ENCODE measurements at regions not wholly inside any gene's neighbourhood (a gene's known extent, or its start where the extent isn't known, plus 50 kb on each side); places are given as distances from the start of the nearest gene placed in this dataset.
"Not testable (repeated sequence)": the region's sequence is repeated elsewhere in the genome, so short reads cannot be mapped to it uniquely, and the experiment has no call there.

DNA sequence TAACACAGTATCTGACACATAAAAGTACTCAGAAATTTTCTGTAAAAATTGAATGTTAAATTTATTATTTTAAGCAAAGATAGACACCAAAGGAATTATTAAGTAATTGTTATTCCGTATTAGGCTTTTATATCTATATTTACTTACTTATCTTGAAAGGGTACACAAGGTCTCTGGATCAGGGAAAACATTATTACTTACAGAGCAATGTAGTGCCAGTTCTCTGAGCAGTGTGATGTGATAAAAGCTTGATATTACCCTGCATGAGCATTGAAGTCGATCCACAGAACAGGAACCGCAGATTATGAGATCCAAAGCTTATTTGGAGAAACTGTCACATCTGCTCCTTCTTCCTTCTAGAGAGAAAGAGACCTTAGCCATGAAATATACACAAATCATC, 637.9 kb upstream of the RGS18 start:
- no peak for DNase-seq

DNA sequence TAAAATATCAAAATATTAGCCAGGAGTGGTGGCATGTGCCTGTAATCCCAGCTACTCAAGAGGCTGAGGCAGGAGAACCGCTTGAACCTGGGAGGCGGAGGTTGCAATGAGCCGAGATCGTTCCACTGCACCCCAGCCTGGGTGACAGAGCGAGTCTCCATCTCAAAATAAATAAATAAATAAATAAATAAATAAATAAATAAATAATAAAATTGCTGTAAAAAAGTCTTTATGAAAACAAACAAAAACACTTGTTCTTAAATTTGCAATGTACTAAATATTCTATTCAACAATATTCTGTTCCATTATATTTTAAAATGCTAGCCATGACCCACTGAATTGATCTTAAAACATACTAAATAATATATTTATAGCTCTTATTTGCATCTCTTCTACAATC, 632.3 kb upstream of the RGS18 start:
- not testable (repeated sequence) for DNase-seq

DNA sequence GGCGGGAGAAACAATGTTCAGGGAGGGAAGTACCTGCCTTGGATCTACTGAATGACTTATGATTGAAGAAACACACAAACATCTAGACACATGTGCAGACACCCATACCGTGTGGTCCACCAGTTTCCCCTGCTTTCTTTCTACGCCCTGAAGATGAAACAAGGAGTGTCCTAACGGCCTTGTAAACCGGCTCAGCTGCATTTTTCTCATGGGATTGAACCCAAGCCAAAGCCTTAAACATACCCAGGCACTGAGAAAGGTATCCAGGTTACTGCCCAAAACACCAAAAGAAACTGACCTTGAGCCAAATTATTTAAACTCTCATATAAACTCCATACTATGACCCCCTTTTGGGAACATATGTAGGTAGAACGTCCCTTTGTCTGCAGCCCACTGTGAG, 630.0 kb upstream of the RGS18 start:
- DNase-seq: no peak

DNA sequence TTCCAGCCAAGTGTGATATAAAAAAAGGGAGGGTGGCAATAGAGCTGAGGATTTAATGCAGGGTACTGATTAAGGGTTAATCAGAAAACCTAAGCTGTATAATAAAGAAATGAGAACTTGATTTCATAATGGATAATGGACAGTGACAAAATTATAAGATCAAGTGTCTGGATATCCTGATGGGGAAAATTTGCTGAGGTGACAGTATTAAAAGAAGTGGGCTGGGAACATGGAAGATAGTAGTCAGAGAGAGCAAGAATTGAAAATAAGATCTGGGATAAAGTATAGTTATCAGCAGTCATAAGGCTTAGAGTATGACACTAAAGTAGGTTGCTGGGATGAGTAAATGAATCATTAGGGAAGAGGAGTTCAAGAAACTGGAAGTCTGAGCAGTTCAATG, 627.3 kb upstream of the RGS18 start:
- DNase-seq: no peak

DNA sequence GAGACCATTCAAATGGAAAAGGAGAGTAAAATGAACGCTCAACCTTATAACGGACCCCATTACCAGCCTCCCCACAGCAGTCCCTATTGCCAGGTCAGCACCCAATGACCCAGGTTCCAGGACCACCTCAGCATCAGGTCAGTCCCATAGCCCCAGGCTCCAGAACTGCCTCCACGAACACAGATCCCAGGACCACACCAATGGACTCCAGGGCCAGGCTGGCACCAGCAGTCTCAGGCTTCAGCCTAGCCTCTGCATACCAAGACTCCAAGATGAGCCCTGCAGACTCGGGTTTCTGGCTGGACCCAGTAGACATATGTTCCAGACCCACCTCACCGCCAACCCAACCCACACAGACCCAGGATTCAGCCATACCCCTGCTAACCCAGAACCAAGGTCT, 625.0 kb upstream of the RGS18 start:
- no peak for DNase-seq

DNA sequence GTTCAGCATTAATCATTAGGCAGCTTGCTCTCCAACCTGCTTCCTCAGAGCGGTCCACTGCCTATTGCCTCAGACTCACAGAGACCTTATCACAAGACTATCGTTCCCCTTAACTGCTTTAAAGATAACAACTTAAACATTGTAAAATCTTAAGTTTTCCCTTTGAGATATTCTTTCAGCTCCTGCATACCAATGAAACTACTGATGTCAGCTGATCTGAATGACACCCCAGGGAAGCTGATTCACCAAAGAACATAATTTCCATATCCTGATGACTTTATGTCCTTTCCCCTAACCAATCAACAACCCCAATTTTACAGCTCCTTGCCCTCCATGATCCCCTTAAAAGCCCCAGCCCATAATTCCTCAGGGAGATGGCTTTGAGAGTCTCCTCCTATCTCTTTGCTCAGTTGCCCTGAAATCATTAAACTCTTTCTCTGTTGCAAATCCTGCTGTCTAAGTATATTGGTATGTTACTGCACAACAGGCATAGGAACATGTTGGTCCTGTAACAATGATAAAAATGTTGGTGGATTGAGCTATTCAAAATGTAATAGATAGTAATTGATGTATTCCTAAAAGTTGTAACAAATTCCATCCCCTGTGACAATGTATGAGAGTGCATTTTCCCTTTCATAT, 621.4 kb upstream of the RGS18 start:
- DNase-seq: no peak

DNA sequence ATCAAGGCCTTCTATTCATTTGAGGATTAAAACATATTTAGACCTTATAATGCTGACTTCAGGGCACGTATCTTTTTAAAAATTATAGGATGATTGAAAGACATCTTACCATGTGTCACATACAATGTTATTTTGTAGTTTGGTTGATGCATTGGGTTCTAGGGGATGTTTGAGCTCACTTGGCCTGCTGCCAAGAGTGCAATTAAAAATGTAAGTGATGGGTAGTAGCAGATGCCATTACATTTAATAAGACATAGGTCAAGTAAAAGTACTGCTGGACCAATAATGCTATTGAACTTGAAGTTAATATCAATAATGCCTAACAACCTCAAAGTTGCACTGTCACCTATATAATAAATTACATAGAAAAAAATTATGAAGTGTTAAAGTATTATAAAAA, 616.5 kb upstream of the RGS18 start:
- no peak for DNase-seq

DNA sequence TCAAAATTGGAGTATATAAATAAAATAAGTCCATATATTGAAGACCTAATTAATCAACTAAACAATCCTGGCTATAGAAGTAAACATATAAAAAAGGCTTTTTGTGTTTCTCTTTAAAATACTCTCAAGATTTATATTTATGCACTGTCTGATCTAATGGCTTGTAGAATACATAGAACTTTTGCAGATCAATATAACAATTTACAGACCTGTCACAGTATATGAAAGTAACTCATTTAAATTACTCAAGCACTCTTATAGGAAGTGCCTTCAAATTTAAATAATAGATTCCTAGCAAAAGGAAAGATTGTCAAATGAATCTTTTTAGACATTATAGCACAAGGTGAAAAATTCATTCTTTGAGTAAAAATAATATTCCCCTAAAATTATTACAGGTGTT, 615.8 kb upstream of the RGS18 start:
- no peak for DNase-seq

DNA sequence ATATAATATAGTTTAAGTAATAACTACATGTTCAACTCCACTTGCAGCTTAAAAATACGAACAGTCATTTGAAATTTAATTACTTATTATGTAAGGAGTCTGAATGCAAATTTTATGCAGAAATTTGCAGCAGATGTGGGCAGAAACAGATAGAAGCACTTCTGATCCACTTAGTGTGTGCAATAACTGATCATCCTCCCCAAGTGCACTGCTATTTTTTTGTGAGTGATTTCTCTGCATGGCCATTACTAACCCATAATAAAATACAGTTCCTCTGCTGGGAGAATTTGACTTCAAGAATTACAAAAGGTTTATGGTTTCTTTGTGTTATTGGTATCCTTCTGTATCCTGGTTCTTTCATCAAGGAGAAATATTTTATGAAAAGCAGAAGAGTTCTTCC, 611.5 kb upstream of the RGS18 start:
- no peak for DNase-seq

DNA sequence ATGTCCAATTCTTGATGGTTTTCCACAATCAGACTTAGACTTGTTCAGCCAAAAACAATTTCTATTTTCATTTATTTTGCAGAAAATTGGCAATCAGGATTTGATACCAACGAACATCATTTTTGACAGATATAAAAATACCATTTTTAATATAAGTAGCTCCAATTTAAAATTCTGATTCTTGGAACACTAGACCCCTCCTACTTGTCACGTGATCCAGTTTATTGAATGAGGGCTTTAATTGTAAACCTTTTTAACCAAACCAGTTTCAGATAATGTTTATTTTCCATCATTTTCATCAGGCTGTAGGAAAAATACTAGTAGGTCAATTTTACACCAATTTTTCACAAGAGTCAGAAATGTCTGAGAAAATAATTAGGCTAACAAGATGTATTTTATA, 607.2 kb upstream of the RGS18 start:
- DNase-seq: no peak

DNA sequence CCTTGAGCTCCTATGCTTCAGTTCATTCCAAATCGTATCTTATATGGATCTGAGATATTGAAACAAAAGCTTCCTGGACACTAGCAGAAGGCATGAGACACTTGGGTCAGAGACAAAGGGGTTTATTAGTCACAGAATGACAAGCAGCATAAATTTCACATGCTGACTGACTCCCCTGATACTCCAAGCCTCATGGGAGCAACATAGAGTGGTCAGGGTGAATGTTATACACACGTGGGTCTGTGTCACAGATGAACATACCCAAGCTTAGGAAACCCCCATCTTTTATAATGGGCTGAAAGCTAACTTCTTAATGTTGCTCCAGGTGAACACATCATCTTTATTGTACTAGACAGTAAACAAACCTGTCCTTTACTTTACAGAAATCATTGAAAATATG, 599.9 kb upstream of the RGS18 start:
- DNase-seq: no peak

DNA sequence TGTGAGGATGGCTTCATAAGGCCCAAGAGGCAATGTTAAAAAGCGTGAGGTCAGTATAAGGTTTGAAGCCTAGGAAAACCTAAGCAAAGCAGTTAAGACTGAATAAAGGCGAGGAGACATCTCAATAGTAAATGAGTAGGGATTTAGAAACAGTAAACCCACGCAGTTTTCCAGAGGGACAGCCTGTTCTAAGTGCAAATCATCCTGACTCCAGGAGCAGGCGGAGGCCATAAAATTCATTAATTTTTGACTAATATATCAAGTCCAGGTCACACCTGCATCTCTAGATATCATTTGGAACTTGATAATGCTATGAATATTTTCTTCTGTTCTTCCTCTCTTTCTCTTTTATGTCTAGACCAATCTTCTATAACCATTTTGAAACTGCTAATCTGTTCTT, 597.0 kb upstream of the RGS18 start:
- no peak for DNase-seq

DNA sequence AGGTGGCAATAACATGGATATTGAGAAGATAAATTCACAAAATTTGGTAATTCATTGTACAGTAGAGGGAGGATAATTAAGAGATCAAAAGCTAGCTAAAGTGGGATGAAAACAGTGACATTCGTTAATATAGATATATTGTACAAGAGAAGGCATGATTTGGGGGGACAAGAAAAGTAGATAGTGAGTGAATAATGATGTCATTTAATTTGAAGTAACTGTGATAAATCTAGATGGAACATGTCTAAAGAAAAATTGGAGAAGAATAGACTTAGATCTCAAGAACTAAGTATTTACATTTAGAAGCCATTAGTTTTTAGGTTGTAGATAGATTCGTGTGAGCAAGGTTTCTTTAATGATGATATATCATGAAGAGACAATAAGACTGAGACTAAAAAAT, 594.0 kb upstream of the RGS18 start:
- DNase-seq: no peak

DNA sequence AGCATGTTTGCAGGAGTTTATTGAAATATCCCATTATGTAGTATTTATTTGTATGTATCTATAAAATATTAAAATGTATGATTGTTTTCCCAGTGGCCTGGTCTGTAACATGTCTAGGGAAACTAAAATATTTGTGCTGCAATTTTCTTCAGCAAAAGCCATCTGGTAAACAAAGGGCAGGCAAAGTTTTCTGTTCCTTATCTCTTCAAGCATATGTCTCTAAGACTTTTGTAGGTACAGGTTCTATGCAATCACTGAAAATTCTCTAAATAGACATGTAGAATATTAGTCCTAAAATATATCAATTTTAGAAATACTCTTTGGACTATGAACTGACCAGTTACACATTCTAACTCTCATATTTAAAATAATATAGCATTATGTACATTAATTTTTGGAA, 585.8 kb upstream of the RGS18 start:
- no peak for DNase-seq

DNA sequence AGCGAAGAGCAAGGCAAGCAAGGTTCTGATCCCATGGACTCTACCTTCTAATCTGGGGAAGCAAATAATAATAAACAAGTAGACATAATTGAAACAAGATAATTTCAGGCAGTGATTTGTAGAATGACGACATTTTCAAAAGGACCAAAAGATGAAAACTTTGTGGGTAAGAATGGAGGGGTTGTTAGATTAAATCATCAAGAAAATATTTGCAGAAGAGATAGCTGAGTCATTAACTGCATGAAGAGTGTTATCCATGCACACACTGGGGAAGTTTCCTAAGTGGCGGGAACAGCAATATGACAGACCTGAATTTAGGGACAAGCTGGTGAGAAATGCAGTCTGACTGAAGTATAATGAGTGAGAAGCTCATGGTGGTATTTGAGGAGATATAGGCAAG, 583.1 kb upstream of the RGS18 start:
- no peak for DNase-seq

DNA sequence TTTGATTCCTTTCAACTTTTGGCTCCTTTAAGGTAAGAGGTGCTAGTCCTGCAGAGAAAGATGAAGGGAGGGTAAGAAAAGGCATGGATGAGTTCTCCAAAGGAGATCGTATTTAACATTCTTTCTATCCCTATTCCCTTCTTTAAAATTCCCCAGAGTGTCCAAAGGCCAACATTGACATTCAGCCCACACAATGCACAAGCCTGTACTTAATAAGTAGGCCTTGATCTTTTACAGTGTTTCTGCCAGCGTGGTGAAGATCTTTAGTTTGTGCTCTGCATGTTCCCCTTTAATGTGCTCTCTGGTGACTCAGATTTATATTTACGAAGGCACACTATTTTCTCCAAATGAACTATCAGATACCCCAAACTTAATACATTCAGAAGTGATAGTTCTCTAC, 582.5 kb upstream of the RGS18 start:
- no peak for DNase-seq

DNA sequence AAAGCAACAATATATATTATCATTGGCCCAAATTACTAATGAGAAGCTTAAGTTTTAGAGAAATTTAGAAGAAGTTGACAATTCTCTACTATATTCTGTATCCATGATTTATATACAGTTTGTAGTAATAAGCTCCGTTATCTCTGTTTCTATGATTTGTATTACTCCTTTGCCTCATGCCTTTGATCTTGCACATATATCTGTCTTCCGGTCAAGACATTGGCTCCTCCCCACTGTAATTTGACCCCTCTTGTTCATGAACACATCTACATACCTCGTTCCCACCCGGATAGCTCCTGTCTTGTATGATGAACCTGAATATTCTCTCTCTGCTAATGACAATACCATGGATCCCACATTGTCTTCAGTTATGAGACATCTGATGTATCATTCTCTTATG, 581.0 kb upstream of the RGS18 start:
- no peak for DNase-seq

DNA sequence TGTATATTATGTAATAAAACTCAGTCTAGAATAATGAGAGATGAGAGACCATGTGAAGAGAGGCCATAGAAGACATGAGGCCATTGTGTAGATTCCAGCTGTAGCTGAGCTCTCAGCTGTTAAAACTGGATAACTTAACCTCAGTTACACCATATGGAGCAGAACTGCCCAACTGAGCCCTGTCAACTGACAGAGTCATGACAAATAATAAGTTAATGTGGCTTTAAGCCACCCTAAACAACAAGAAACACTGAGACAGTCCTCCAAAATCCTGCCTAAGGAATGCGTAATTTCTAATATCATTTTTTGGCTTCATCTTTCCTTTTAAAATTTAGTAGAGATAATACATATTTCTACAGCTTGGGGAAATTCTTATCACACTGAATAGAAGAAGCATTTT, 580.0 kb upstream of the RGS18 start:
- DNase-seq: no peak

DNA sequence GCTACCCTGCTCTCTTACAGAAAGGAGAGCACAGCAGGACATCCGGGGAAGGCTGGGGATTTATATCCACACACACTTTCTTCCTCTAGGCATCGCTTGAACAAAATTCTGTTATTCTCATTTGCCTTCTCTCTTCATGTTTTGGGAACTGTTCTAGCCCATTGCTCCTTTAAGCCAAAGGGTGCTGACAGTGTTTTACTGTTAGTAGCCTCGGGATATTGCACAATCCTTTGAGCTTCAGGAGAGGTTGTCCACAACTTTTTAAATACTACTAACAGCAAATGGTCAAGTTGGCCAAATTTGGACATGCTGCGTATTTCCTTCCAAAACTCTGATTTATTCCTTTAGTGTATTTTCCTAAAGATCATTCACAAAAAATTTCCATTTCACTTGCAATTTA, 579.2 kb upstream of the RGS18 start:
- DNase-seq: no peak

DNA sequence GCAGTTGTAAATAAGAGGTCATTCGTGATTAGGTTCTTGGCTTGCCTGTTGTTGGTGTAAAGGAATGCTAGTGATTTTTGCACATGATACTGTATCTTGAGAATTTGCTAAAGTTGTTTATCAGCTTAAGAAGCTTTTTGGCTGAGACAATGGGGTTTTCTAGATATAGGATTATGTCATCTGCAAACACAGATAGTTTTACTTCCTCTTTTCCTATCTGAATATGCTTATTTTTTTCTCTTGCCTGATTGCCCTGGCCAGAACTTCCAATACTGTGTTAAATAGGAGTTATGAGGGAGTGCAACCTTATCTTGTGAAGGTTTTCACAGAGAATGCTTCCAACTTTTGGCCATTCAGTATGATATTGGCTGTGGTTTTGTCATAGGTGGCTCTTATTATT, 576.1 kb upstream of the RGS18 start:
- no peak for DNase-seq

DNA sequence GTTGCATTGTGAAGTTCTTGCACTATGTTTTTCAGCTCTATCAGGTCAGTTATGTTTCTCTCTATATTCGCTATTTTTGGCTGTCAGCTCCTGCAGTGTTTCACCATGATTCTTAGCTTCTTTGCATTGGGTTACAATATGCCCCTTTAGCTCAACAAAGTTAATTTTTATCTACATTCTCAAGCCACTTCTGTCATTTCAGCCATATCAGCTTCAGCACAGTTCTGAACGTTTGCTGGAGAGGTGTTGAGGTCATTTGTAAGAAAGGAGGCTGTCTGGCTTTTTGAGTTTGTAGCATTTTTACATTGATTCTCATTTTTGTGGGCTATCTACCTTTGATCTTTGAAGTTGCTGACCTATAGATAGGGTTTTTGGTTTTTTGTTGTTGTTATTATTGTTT, 573.2 kb upstream of the RGS18 start:
- DNase-seq: no peak

DNA sequence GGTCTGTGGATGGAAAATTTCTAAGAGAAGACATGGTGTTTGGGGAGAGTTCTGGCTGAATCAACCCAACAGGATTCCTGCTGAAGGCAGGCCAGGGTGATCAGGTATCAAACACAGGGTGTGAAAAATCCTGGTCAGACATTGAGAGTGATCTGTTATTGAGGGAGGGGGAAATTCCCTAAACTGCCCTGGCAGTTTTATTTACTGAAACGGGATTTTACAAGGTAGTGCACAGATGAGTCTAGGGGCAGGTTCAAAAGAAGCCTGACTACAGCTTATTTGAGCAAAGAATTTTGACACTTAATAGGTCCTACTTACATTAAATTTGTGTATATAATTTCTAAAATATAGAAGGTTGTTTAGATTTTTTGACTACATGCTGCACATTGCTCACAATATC, 569.4 kb upstream of the RGS18 start:
- no peak for DNase-seq

DNA sequence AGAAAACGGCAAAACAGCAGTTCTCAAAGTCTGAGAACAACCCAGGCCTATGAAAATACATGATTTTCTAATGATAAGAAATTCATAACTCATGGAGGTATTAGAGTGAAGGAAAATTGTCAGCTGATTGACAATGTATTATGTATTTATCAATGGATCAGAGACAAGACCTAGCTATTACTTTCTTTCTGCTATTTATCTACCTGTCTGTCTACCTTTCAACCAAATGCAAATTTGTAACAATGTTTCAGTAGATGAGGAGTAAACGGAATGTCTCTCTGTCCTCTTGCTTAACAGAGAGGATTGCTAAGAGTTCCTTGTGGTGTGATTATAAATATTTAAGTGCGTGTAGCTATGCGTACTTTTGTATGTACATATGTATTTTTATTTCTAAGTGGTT, 568.7 kb upstream of the RGS18 start:
- no peak for DNase-seq

DNA sequence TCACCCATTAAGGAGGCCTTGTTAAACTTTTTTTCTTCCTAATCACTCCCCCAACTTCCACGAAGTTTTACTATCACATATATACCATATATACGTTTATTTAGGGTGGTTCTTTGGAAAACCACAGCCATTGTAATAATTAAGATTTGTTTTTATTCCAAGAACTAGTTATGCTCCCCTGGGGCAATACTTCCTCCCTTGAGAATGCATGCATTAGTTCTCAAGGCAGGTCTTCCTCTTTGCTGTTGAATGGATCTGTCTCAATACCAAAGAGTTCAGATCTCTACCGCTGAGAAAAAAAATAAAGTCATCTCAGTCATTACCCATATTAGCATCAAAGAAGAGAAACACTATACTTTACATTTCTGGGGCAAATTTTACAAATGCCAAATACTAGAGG, 567.7 kb upstream of the RGS18 start:
- DNase-seq: no peak

DNA sequence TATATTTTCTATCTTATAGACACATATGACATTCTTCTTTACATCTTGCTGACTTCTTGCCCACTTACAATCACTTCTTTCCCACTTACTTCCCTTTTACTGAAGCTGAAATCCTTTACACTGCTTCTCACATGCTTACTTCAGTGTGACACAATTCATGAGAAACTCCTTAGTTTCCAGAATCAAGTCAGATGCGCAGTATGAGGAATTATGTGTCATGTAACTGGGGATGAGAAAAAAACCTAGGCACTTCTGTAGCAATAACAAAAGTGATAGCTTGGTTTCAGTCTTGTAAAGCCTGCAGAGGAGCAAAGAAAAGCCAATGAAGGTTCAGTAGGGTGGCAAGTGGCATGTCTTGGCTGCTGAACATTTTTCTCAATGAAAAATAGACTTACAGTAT, 566.2 kb upstream of the RGS18 start:
- no peak for DNase-seq

DNA sequence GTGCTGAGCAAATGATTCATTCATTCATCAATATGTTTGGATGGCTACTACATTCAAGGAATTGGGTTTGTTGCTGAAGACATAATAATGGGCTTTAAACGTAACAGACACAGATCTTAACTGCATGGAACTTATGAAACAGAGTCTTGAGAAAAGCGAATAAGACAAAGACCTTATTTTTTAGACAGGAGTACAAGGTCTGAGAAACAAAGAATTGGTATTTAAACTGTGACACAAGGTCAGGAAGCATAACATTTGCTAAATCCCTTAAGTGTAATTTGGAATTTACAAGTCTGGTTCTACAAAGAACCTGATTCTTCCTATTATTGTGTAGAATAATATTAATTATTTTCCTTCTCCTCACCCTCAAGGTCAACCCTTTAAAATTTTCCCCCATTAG, 565.4 kb upstream of the RGS18 start:
- DNase-seq: no peak
